GM12892 (cell line): ENCODE measurements at regions not wholly inside any gene's neighbourhood (a gene's known extent, or its start where the extent isn't known, plus 50 kb on each side); places are given as distances from the start of the nearest gene placed in this dataset.

Experiments used
- POLR2A ChIP-seq: IDR thresholded peaks from 2 replicates; pipeline ENCODE4 v1.6.1; 2011; ENCODE audit warnings: low read depth, low read length, control low read depth
- POLR2AphosphoS5 ChIP-seq: IDR thresholded peaks from 2 replicates; pipeline ENCODE4 v1.6.1; 2011; ENCODE audit warnings: low read depth, low read length, control low read depth
- TAF1 ChIP-seq: IDR thresholded peaks from 2 replicates; pipeline ENCODE4 v1.6.1; 2011; ENCODE audit warnings: low read depth, mild to moderate bottlenecking, control low read depth, low read length, borderline replicate concordance

DNA sequence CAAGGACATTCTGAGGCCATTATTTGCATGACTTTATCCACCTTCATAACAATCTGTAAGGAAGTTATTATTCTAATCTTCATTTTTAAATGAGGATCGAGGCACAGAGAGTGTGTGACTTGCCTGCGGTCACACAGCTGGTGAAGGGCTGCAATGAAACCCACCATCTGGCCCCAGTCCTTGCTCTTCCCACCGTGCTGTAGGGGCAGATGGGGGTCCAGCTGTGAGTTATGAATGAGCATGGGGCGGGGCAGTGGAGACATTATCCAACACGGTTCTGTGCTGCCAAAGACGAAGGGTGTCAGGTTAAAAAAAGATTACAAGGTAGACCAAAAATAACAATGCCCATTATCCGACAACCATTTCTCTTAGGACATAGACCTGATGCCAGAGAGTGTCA, 417.5 kb upstream of the MGMT start:
- TF ChIP-seq POLR2A (no peak), TAF1 (no peak), POLR2AphosphoS5 (no peak)
